VCaP (cell line): ENCODE measurements at regions not wholly inside any gene's neighbourhood (a gene's known extent, or its start where the extent isn't known, plus 50 kb on each side); places are given as distances from the start of the nearest gene placed in this dataset.

Source experiments
- H3K27ac ChIP-seq: fragments of 450-650 bp; 2 replicates; pipeline ENCODE4 v1.5.1; 2017
- TF ChIP-seq, protein P1 (sequence below): fragments of 450-650 bp; conservative IDR thresholded peaks from 2 replicates; pipeline ENCODE4 v1.5.1; 2017; ENCODE audit warnings: mild to moderate bottlenecking, moderate library complexity

DNA sequence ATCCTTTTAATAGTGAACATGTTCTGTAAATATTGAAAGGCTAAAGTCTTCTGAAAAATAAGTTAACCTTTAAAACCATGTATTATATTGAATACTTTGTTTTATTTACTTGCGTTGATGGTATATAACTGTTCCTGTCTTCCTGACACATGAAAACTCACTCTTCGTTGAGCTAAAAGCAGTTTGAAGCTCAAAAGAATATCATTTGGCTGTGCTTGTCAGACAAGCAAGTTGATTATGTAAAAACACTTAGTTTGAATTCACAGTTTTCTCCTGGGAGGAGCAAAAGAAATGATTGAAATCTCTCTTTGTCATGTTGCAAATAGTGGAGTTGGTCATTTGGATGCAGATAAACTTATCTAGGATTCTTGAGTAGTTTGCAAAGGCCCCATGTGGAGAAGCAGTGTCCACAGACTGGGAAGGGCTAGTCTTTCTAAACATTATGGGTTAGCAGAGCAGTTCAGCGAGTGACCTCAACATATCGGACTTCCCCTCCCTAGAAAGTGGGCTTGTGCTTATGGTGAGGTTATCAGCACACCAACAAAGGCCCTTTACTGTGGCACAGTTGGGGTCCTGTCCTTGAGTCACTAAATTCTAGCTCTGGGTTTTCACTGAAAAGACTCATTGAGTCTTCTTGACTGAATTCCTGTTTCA lies 290.4 kb downstream of the CSNK1G3 start:
- no peak overlapping the region for H3K27ac ChIP-seq
- TF ChIP-seq, protein P1, sequence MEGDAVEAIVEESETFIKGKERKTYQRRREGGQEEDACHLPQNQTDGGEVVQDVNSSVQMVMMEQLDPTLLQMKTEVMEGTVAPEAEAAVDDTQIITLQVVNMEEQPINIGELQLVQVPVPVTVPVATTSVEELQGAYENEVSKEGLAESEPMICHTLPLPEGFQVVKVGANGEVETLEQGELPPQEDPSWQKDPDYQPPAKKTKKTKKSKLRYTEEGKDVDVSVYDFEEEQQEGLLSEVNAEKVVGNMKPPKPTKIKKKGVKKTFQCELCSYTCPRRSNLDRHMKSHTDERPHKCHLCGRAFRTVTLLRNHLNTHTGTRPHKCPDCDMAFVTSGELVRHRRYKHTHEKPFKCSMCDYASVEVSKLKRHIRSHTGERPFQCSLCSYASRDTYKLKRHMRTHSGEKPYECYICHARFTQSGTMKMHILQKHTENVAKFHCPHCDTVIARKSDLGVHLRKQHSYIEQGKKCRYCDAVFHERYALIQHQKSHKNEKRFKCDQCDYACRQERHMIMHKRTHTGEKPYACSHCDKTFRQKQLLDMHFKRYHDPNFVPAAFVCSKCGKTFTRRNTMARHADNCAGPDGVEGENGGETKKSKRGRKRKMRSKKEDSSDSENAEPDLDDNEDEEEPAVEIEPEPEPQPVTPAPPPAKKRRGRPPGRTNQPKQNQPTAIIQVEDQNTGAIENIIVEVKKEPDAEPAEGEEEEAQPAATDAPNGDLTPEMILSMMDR = no peak

- TF ChIP-seq, protein P1 = no peak
- no peak overlapping the region for H3K27ac ChIP-seq
Observed at GRCh38 chr5:123800640-123801039, 288.7 kb downstream of the CSNK1G3 start.

GRCh38 chr5:123795688-123796087 lies 283.7 kb downstream of the CSNK1G3 start:
- H3K27ac ChIP-seq = no peak overlapping the region
- TF ChIP-seq, protein P1 = no peak

DNA sequence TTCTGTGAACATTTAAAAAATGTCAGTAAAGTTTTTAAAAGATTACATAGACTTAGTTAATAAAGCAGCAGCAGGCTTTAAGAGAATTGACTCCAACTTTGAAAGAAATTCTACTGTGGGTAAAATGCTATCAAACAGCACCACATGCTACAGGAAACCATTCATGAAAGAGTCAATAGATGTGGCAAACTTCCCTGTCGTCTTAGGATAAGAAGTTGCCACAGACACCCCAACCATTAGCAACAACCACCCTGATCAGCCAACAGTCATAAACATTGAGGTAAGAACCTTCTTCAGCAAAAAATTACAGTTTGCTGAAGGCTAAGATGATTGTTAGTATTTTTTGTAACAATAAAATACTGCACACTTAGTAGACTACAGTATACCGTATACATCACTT lies 278.2 kb downstream of the CSNK1G3 start:
- H3K27ac ChIP-seq = no peak overlapping the region
- TF ChIP-seq, protein P1 = no peak

GRCh38 chr5:123787635-123788034 lies 275.7 kb downstream of the CSNK1G3 start:
- TF ChIP-seq, protein P1 = no peak
- H3K27ac ChIP-seq = no peak overlapping the region

DNA sequence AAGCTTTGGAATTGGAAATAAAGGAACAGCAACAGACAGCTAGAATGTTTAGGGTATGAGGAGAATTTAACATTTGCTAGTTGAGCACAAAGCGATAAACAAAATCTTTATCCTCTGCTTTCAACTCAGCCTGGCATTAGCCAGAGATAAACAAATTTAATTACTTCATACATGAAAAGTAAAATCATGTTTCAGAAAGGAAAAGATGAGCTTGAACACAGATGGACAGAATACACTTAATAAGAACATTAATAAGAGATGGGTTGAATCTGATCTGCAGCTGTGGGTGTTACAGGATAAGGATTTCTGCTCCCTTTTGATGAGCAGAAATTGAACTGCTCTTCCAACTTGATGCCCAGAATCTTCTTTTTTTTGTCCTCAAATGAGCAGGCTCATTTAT lies 275.2 kb downstream of the CSNK1G3 start:
- TF ChIP-seq, protein P1 = no peak
- H3K27ac ChIP-seq = no peak overlapping the region

- no peak overlapping the region for H3K27ac ChIP-seq
- TF ChIP-seq, protein P1 = no peak
Observed at GRCh38 chr5:123786411-123786810, 274.4 kb downstream of the CSNK1G3 start.
